Nephron (organoid): ENCODE measurements at regions not wholly inside any gene's neighbourhood (a gene's known extent, or its start where the extent isn't known, plus 50 kb on each side); places are given as distances from the start of the nearest gene placed in this dataset.

ENCODE experiments used
- H3K27ac Mint-ChIP-seq, 3 experiments: 2 replicates each; pipeline ENCODE4 v1.8.0; 2020; ENCODE audit warnings: mixed read lengths in 3 of 3, mild to moderate bottlenecking in 2 of 3, moderate library complexity in 1 of 3
- H3K27me3 Mint-ChIP-seq: 2 replicates; pipeline ENCODE4 v1.8.0; 2021; ENCODE audit warnings: low read depth, mild to moderate bottlenecking, moderate library complexity, mixed read lengths
- H3K36me3 Mint-ChIP-seq: 2 replicates; pipeline ENCODE4 v1.8.0; 2020; ENCODE audit warnings: low read depth, mixed read lengths
- H3K4me1 Mint-ChIP-seq: 2 replicates; pipeline ENCODE4 v1.8.0; 2020; ENCODE audit warnings: mixed read lengths
- H3K4me3 Mint-ChIP-seq, 3 experiments: 2 replicates each; pipeline ENCODE4 v1.8.0; 2020; ENCODE audit warnings: mild to moderate bottlenecking in 3 of 3, mixed read lengths in 3 of 3, moderate library complexity in 2 of 3
- H3K9me3 Mint-ChIP-seq: 2 replicates; pipeline ENCODE4 v1.8.0; 2020; ENCODE audit warnings: mixed read lengths
- CTCF ChIP-seq, 3 experiments: fragments of 200-600 bp; sonication (generic); IDR thresholded peaks; one replicate each; pipeline ENCODE4 v1.5.0; 2021; ENCODE audit warnings: antibody characterized with exemption in 3 of 3; ENCODE audit not compliant: unreplicated experiment in 3 of 3

- Mint-ChIP-seq H3K4me1 (peaks cover 10% of the 10 kb centered on the region), H3K4me3 (no peak overlapping the region), H3K36me3 (peaks cover 10% of the 10 kb centered on the region), H3K27me3 (peaks cover 4% of the 10 kb centered on the region), H3K27ac (no peak overlapping the region), H3K9me3 (peaks cover 35% of the 10 kb centered on the region)
- no peak for TF ChIP-seq CTCF (IDR thresholded peaks at IDR 0.05; ENCODE audit: unreplicated experiment in 3 of 3)
These were observed 196.9 kb downstream of the TBX15 start for GRCh38 chr1:118791094-118791691.

DNA sequence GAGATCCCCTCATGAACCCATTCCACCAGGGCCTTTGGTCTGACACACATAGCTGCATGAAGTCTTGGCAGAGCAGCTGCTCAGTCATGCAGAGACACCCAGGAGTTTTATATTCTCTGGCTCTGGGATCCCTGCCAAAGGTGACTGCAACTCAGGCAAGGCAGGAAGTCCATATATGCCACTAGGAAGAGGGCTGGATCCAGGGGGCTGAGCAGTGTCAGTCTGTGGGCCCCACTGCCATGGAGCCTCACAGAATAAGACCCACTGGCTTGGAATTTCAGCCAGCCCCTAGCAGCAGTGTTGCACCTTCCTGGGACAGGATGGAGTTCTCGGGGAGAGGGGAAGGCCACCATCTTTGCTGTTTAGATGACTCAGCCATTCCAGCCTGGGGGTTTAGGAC is 199.7 kb downstream of the TBX15 start:
- Mint-ChIP-seq H3K4me1 (peaks cover 24% of the 10 kb centered on the region), H3K9me3 (peaks cover 32% of the 10 kb centered on the region), H3K4me3 (no peak overlapping the region), H3K27me3 (peaks cover 4% of the 10 kb centered on the region), H3K36me3 (peaks cover 10% of the 10 kb centered on the region), H3K27ac (peak overlapping the region; percentile 68 to 73 (median 70))
- no peak for TF ChIP-seq CTCF (IDR thresholded peaks at IDR 0.05; ENCODE audit: unreplicated experiment in 3 of 3)

DNA sequence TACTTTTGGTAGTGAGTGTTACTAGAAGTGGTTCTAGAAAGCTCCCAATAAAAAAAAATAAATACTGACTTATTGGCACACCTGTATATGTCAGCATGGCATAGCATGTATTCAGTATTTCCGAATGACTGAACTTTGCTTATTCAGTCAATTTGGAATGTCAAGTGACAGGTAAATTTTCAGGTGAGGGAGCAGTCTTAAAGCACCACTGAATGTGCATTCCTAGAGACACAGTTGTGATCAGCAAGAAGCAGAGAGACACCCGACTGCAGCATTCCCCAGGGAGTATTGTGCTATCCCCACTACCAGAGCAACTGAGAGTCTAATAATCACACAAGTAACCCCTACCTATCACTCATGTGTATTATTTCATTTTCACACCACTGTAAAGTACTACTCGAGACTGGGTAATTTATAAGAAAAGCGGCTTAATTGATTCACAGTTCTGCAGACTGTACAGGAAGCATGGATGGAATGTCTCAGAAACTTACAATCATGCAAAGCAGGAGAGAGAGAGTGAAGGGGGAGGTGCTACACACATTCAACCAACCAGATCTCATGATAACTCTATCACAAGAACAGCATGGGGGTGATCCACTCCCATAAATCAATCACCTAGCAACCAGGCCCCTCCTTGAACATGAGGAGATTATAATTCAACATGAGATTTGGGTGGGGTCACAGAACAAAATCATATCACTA is 201.5 kb downstream of the TBX15 start:
- no peak for TF ChIP-seq CTCF (IDR thresholded peaks at IDR 0.05; ENCODE audit: unreplicated experiment in 3 of 3)
- no peak overlapping the region for H3K4me3 Mint-ChIP-seq
- peaks cover 24% of the 10 kb centered on the region for H3K9me3 Mint-ChIP-seq
- peaks cover 10% of the 10 kb centered on the region for H3K36me3 Mint-ChIP-seq
- H3K4me1 Mint-ChIP-seq: peaks cover 24% of the 10 kb centered on the region
- H3K27me3 Mint-ChIP-seq: peaks cover 4% of the 10 kb centered on the region
- H3K27ac Mint-ChIP-seq: no peak overlapping the region

GRCh38 chr1:118785246-118785645 is 202.9 kb downstream of the TBX15 start:
- H3K4me1 Mint-ChIP-seq: peaks cover 24% of the 10 kb centered on the region
- H3K9me3 Mint-ChIP-seq: peaks cover 19% of the 10 kb centered on the region
- H3K27me3 Mint-ChIP-seq: peaks cover 4% of the 10 kb centered on the region
- TF ChIP-seq CTCF (IDR thresholded peaks at IDR 0.05; ENCODE audit: unreplicated experiment in 3 of 3): no peak
- no peak overlapping the region for H3K4me3 Mint-ChIP-seq
- H3K27ac Mint-ChIP-seq: no peak overlapping the region
- H3K36me3 Mint-ChIP-seq: peaks cover 3% of the 10 kb centered on the region

DNA sequence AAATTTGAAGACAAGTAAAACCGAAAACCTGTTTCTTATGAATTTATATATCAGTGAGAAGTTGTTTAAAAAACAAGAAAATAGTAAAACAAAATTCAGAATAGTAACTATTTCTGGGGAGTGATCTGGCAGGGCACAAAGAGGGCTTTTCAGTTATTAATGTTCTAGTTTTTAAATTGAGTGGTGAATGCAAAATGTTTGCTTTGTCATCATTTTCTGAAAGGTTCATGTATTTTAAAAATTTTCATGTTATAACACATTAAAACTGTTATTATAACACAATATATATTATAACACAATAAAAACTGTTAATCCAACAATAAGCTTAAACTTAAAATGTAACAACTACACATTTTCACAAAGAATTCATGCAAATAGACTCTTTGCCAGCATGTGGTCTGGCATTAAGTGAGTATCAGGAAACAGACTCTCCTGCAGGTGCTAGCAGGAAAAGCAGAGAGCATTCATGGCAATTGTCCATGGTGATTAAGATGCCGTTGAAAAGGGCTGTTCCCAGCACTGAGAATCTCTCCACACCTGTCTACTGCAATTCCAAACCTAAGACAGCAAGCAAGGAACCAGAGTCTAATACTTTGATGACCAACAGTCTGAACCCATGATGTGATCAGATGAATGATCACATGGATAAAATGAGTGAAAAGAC is 204.9 kb downstream of the TBX15 start:
- H3K4me3 Mint-ChIP-seq: no peak overlapping the region

More for the DNA sequence above, 204.9 kb downstream of the TBX15 start:
- Mint-ChIP-seq H3K9me3 (peaks cover 23% of the 10 kb centered on the region), H3K27me3 (peaks cover 10% of the 10 kb centered on the region), H3K4me1 (peaks cover 21% of the 10 kb centered on the region), H3K27ac (no peak overlapping the region), H3K36me3 (no peaks in the 10 kb centered on the region)
- TF ChIP-seq CTCF (IDR thresholded peaks at IDR 0.05; ENCODE audit: unreplicated experiment in 3 of 3): no peak
